T-helper 2 cell treated with Interferon-gamma antibody and Interleukin-4, amounts not matched to agents 5 μg/mL and 100 μg/mL, for 36 hours (primary cell): ENCODE measurements at regions not wholly inside any gene's neighbourhood (a gene's known extent, or its start where the extent isn't known, plus 50 kb on each side); places are given as distances from the start of the nearest gene placed in this dataset.

Experiments used
- DNase-seq: peaks from one replicate; pipeline ENCODE4 v3.0.0; 2021; ENCODE audit warnings: low spot score
- H3K27ac Mint-ChIP-seq: one replicate; pipeline ENCODE4 v1.8.0; 2021; ENCODE audit warnings: mild to moderate bottlenecking, mixed read lengths
- H3K27me3 Mint-ChIP-seq: one replicate; pipeline ENCODE4 v1.8.0; 2021; ENCODE audit warnings: low read depth, mixed read lengths
- H3K36me3 Mint-ChIP-seq: one replicate; pipeline ENCODE4 v1.8.0; 2021; ENCODE audit warnings: low read depth, mixed read lengths
- H3K4me1 Mint-ChIP-seq: one replicate; pipeline ENCODE4 v1.8.0; 2021; ENCODE audit warnings: low read depth, mixed read lengths
- H3K4me3 Mint-ChIP-seq: one replicate; pipeline ENCODE4 v1.8.0; 2022; ENCODE audit warnings: mild to moderate bottlenecking, moderate library complexity, mixed read lengths
- H3K9me3 Mint-ChIP-seq: one replicate; pipeline ENCODE4 v1.8.0; 2021; ENCODE audit warnings: mixed read lengths

DNA sequence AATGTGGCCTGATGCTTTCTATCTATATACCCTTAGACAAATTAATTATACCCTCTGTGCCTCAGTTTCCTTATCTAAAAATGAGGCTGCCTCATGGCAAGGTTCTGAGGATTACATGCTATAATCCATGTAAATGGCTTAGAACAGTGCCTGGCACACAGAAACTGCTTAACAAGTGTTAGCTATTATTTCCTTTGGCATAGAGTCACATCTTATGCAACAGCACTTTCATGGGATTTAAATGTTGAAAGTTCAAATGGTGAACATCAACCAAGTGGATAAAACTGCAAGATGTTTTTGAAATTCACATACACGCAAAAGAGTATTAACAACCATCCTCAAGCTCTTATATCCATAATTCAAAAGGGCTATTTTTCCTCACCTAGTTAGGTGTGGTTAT, 202.8 kb upstream of the JAG1 start:
- Mint-ChIP-seq H3K9me3 (peaks cover 14% of the 10 kb centered on the region), H3K4me3 (no peak overlapping the region), H3K27me3 (no peaks in the 10 kb centered on the region), H3K36me3 (no peaks in the 10 kb centered on the region), H3K4me1 (no peaks in the 10 kb centered on the region), H3K27ac (no peak overlapping the region)
- no peak for DNase-seq

DNA sequence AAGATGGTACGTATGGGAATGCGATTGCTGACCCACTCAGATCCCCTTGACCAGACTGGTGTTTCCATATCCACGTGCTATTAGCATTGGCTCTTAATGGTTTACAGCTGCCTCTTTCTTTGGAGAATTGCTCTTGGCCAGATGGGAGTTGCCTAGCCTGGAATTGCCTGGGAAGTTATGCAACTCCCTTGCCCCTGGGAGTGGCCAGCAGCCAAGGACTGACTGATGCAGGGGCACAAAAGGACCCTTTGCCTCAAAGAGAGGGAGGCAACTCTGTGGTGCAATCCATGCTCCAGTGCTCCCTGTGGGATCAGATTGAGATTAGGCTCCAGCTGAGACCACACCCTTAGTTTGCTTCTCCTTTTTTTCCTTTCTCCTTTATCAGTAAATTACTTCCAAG, 203.5 kb upstream of the JAG1 start:
- H3K9me3 Mint-ChIP-seq: peaks cover 14% of the 10 kb centered on the region
- H3K4me1 Mint-ChIP-seq: no peaks in the 10 kb centered on the region
- no peak for DNase-seq
- H3K27ac Mint-ChIP-seq: no peak overlapping the region
- no peak overlapping the region for H3K4me3 Mint-ChIP-seq
- no peaks in the 10 kb centered on the region for H3K36me3 Mint-ChIP-seq
- no peaks in the 10 kb centered on the region for H3K27me3 Mint-ChIP-seq

DNA sequence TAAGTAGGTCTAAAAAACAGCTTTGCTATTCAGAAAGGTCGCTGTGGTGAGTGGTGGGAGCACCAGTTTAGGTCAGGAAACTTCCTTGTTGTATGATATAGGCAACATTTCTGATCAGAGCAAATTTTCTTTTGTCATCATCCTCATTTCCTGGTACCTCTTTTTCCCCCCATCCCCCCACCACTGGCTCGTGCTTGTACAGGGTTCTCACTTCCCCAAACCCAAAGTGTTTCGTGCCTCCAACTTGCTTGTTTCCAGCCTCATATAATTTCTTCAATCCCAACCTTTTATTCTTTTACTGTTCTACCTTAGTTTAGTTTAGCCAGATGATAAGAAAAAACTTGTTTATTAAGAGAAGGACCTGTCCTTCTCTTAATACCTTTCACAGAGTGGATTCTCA, 209.4 kb upstream of the JAG1 start:
- no peaks in the 10 kb centered on the region for H3K27me3 Mint-ChIP-seq
- H3K36me3 Mint-ChIP-seq: no peaks in the 10 kb centered on the region
- H3K4me3 Mint-ChIP-seq: no peak overlapping the region
- H3K27ac Mint-ChIP-seq: no peak overlapping the region
- peaks cover 14% of the 10 kb centered on the region for H3K9me3 Mint-ChIP-seq
- DNase-seq: no peak
- no peaks in the 10 kb centered on the region for H3K4me1 Mint-ChIP-seq

DNA sequence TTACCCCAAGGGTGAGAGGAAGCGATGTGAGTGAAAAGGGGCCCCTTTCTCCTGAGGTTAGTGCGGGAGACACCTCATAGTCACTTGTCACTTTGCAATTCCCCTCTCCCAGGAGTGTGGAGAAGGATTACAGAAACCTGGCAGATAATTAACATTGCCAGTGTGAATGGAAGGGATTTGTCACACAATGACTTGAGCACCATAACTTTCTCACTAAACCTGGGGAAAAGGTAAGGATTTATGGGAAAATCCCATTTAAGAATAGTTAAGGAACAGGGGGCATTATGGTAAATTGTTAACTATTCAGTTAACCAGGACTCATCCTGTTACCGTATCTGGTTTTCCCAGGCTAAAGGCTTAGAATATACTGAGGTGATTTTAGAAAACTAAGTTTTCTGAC, 219.5 kb upstream of the JAG1 start:
- no peaks in the 10 kb centered on the region for H3K4me1 Mint-ChIP-seq
- H3K36me3 Mint-ChIP-seq: no peaks in the 10 kb centered on the region
- H3K27me3 Mint-ChIP-seq: no peaks in the 10 kb centered on the region
- H3K27ac Mint-ChIP-seq: no peak overlapping the region
- H3K9me3 Mint-ChIP-seq: peaks cover 9% of the 10 kb centered on the region
- no peak for DNase-seq
- no peak overlapping the region for H3K4me3 Mint-ChIP-seq

DNA sequence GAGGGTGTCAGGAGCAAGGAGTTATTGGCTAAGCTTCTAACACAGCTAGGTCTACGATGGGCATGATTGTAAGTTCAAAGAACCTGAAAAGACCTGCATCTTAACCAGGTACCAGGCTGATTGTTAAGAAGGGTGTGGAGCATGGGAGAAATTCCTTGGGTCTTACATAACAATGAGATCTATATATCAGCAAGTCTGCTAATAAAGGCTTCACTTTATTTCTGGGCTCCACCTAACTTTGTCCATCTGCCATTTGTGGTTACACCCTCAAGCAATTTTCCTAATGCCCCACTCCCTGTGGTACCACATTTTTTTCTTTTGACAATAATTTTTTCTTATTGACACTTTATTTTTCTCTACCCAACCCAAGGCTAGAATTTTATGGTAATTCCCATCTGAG, 223.5 kb upstream of the JAG1 start:
- H3K27ac Mint-ChIP-seq: no peak overlapping the region
- DNase-seq: no peak
- H3K4me1 Mint-ChIP-seq: no peaks in the 10 kb centered on the region
- peaks cover 4% of the 10 kb centered on the region for H3K9me3 Mint-ChIP-seq
- H3K36me3 Mint-ChIP-seq: no peaks in the 10 kb centered on the region
- no peaks in the 10 kb centered on the region for H3K27me3 Mint-ChIP-seq
- no peak overlapping the region for H3K4me3 Mint-ChIP-seq

DNA sequence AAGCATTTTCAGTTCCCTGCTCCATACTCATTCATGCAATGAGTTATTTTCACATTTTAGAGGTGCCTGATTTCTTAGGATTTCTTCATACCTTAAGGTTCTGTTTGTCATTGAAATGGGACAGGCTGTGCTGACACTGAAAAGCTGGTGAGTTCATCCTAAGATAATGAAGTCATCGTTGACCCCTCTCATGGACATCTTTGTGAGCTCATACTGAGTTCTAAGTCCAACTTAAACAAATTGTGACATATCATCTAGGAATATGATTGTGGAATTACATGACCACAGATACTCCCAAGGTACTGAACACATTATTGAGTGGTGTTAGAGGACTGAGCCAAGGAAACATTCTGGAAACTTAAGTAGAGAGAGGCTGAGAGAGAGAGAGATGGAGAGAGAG, 224.8 kb upstream of the JAG1 start:
- H3K27ac Mint-ChIP-seq: no peak overlapping the region
- no peak overlapping the region for H3K4me3 Mint-ChIP-seq
- H3K4me1 Mint-ChIP-seq: no peaks in the 10 kb centered on the region
- H3K27me3 Mint-ChIP-seq: no peaks in the 10 kb centered on the region
- no peak for DNase-seq
- H3K36me3 Mint-ChIP-seq: no peaks in the 10 kb centered on the region
- H3K9me3 Mint-ChIP-seq: peaks cover 4% of the 10 kb centered on the region

DNA sequence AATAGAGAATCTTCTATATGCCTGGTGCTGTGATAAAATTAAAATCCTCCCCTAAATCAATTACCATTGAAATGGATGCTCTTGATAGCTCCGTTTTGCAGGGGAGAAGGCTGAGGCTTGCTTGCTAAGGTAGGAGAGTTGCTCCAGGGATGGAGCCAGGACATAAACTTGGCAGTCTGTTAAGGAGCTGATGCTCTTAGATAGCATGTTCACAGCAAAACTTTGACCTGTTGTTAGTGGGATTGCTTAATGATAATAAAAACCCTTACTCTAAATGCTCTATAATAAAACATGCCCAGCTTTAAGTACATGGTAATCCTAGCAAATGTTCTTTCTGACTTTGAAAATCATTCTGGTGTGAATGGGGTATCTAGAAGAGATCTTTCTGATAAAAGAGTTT, 228.4 kb upstream of the JAG1 start:
- H3K36me3 Mint-ChIP-seq: no peaks in the 10 kb centered on the region
- no peak overlapping the region for H3K4me3 Mint-ChIP-seq
- no peaks in the 10 kb centered on the region for H3K27me3 Mint-ChIP-seq
- DNase-seq: no peak
- H3K27ac Mint-ChIP-seq: no peak overlapping the region
- H3K4me1 Mint-ChIP-seq: no peaks in the 10 kb centered on the region
- H3K9me3 Mint-ChIP-seq: peaks cover 4% of the 10 kb centered on the region

DNA sequence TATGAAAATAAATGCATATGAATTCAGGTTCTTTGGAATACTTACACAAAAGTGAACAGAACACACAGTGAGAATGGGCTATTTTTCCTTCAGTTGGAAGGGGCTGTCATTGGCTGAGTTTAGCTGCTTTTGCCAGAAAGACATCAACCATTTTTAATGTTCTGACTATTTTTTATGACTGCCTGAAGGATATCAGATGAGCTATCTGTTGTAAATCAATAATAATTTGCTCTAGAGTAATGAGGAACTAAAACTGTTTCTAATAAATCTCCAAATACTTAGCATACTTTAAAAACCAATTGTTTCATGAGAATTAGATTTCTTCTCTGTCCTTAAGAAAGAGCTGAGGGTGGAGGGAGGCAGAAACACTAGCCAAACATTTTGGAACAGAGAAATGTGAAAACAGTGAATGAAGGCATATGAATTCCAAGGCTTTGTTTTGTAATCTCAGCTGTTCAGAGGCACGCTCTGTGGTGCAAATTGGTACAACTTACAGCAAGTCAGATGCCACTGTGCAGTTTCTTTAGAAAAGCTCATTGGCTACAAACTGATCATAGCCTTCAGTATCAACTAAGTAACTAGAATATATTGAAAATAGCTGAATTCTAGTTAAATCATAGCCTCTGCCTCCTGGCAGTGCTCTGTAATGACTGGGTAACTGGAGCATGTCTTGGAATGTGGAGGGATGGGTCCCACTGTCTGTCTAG, 228.9 kb upstream of the JAG1 start:
- H3K9me3 Mint-ChIP-seq: peaks cover 1% of the 10 kb centered on the region
- H3K4me1 Mint-ChIP-seq: no peaks in the 10 kb centered on the region
- DNase-seq: no peak
- H3K27me3 Mint-ChIP-seq: no peaks in the 10 kb centered on the region
- H3K36me3 Mint-ChIP-seq: no peaks in the 10 kb centered on the region
- H3K27ac Mint-ChIP-seq: no peak overlapping the region
- no peak overlapping the region for H3K4me3 Mint-ChIP-seq

DNA sequence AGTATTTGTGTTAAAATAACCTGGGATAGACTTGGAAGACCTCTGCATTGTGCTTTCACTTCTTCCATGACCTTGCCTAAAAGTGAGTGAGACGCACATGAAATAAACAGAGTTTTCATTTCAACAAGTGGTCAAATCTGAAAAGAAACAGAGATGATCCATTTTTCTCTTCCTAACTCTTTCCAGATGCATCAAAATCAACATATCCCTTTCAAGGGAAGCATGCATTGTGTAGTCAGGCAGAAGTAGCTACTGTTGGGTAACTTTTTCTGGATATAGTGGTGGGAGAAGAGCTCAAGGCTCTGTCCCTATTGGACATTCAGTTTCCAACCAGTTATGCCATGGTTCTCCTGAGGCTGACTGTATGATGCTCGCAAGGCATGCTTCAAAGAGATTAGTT, 233.0 kb upstream of the JAG1 start:
- Mint-ChIP-seq H3K36me3 (no peaks in the 10 kb centered on the region), H3K4me3 (no peak overlapping the region), H3K27me3 (no peaks in the 10 kb centered on the region)

DNA sequence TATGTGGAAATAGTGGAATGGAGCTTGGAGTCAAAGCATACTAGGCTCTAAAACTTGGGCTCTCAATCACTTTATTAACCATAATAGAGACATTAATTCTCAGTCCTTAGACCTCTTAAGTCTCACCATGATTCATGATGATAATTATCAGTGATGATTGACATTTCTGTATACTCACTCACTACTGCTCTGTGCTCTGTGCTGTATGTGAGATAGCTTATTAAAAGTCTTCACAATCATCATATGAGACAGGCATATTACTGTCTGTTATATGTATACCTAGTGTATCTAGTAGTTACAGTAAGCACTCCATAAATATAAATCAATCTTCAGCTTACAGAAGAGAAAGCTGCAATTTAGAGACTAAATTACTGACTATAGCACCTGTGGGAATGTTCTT, 236.0 kb upstream of the JAG1 start:
- no peak for DNase-seq
- Mint-ChIP-seq H3K4me3 (no peak overlapping the region), H3K4me1 (no peaks in the 10 kb centered on the region), H3K9me3 (no peaks in the 10 kb centered on the region), H3K27me3 (no peaks in the 10 kb centered on the region), H3K36me3 (no peaks in the 10 kb centered on the region), H3K27ac (no peak overlapping the region)

More for the DNA sequence above, 233.0 kb upstream of the JAG1 start:
- Mint-ChIP-seq H3K4me1 (no peaks in the 10 kb centered on the region), H3K9me3 (no peaks in the 10 kb centered on the region), H3K27ac (no peak overlapping the region)
- no peak for DNase-seq

DNA sequence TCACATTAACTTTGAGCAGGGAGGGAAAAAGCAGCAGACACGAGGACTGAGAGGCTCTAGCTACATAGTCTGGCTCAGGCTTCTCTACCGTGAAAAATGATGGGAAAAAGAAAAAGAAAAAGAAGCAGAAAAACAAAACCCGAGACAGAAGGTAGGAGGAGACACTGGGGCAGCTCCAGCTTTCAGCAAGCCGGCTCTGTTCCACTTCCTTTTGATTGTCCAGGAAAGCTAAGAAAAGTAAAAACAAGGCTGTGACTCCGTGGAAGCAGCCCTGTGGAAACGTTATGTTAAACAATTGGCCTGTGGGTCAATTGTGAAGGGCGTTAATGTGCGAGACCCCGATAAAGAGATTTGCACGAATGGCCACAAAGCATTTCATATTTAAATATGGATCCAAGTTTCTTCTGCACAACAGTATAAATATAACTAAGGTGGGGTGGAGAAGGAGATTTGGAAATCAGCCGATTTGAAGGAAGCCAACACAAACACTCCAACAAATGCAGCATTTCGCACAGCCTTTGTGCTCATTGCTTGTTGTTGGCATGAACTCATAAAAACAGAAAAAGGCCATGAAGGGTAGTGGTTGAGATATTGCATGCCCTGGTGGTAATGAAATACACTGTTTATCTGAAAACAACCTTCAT, 236.9 kb upstream of the JAG1 start:
- H3K4me3 Mint-ChIP-seq: no peak overlapping the region
- DNase-seq: no peak

DNA sequence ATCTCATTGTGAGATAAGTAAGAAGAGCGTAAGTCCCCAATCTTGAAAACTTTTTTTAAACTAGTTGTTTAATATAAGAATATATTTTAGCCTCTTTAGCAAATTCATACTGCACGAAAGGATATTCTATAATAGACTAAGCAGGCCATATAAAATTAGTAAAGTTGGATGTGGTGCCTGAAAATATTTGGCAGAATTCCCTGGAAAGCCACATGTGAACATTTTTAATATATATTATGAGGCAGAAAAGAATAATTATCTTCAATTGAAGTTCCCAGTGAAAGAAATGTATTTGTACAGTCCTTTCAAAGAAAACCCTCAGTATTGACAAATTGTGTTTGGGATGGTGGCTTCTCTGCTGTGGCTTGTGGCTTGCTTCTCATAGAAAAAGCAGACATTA, 237.5 kb upstream of the JAG1 start:
- Mint-ChIP-seq H3K36me3 (no peaks in the 10 kb centered on the region), H3K9me3 (no peaks in the 10 kb centered on the region), H3K4me1 (no peaks in the 10 kb centered on the region), H3K4me3 (no peak overlapping the region), H3K27me3 (no peaks in the 10 kb centered on the region), H3K27ac (no peak overlapping the region)
- no peak for DNase-seq

More for the DNA sequence above, 236.9 kb upstream of the JAG1 start:
- Mint-ChIP-seq H3K27ac (no peak overlapping the region), H3K4me1 (no peaks in the 10 kb centered on the region), H3K9me3 (no peaks in the 10 kb centered on the region), H3K36me3 (no peaks in the 10 kb centered on the region), H3K27me3 (no peaks in the 10 kb centered on the region)

DNA sequence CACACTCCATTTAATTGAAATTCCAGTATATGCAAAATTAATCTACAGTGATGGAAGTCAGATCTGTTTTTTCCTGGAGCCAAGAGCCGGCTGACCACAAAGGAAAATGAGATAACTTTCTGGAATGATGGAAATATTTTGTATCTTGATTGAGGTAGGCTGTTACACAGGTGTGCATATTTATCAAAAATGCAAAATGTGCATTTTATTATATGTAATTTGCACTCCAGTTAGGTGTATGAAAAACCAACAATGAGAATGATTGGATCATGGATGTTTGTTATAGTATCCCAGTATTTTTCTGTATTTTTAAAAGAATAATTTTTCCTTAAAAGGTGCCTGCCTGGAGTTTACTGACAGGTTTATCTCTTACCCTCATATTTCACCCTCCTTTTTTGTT, 242.0 kb upstream of the JAG1 start:
- DNase-seq: no peak
- Mint-ChIP-seq H3K9me3 (peaks cover 13% of the 10 kb centered on the region), H3K4me1 (no peaks in the 10 kb centered on the region), H3K27me3 (no peaks in the 10 kb centered on the region), H3K27ac (no peak overlapping the region), H3K4me3 (no peak overlapping the region), H3K36me3 (no peaks in the 10 kb centered on the region)

DNA sequence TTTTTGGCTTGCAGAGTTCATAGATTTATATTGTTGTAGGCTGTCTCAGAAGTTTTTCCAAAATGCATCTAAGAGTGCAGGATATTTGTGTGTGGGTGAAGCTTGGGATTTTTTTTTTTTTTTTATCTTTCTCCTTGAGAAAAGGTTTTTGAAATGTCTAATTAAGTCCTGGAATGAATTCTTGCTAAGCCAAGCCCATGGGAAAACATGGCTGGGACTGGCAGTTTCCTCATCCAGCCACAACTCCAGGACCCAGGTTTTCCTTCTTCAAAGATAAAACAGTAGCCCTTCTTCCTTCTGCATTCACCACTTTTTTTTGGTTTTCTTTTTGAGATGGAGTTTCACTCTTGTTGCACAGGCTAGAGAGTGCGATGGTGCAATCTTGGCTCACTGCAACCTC, 242.5 kb upstream of the JAG1 start:
- Mint-ChIP-seq H3K4me3 (no peak overlapping the region), H3K9me3 (peaks cover 13% of the 10 kb centered on the region), H3K36me3 (no peaks in the 10 kb centered on the region), H3K27me3 (no peaks in the 10 kb centered on the region), H3K4me1 (no peaks in the 10 kb centered on the region), H3K27ac (no peak overlapping the region)
- no peak for DNase-seq

DNA sequence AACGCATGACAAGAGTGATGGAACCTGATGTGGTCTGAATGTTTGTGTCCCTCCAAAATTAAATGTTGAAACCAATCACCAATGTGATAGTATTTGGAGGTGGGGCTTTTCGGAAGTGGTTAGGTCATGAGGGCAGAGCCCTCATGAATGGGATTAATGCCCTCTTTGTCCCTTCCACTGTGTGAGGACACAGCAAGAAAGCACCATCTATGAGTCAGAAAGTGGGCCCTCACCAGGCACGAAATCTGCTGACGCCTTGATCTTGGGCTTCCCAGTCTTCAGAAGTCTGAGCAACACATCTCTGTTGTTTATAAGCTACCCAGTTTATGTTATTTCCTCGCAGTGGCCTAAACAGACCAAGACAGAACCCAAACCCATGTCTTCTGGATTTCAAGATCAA, 244.0 kb upstream of the JAG1 start:
- no peaks in the 10 kb centered on the region for H3K4me1 Mint-ChIP-seq
- no peak overlapping the region for H3K4me3 Mint-ChIP-seq
- H3K27ac Mint-ChIP-seq: no peak overlapping the region
- DNase-seq: no peak
- no peaks in the 10 kb centered on the region for H3K36me3 Mint-ChIP-seq
- H3K27me3 Mint-ChIP-seq: no peaks in the 10 kb centered on the region
- peaks cover 13% of the 10 kb centered on the region for H3K9me3 Mint-ChIP-seq
